IMR-90 (cell line): ENCODE measurements at regions not wholly inside any gene's neighbourhood (a gene's known extent, or its start where the extent isn't known, plus 50 kb on each side); places are given as distances from the start of the nearest gene placed in this dataset.

Source experiments
- ATAC-seq: fragments of 200-7000 bp; cut with Tn5 transposase; 2 replicates; pipeline ENCODE4 v1.9.1; 2020; ENCODE audit warnings: low read depth, mild to moderate bottlenecking, moderate library complexity
- BruUV-seq: library from RNA; stranded (reverse); fragments of 400-500 nt; replicated peaks from 2 replicates; lab custom pipeline; 2021; lab: Mats Ljungman, UMichigan
- CTCF ChIA-PET: fragments of 300-600 bp; formaldehyde crosslinking; extraction: SDS; loops from one replicate; lab custom pipeline; 2021; ENCODE audit warnings: antibody characterized with exemption; lab: Yijun Ruan, JAX
- POLR2A ChIA-PET: fragments of 300-600 bp; sonication (Branson Sonifier 250); formaldehyde crosslinking; loops from one replicate; lab custom pipeline; 2022; ENCODE audit warnings: antibody characterized with exemption; ENCODE audit not compliant: unreplicated experiment; lab: Charles Lee
- DNase-seq: peaks from one replicate; pipeline ENCODE4 v3.0.0; 2013
- H2AFZ ChIP-seq: replicated peaks from 2 replicates; pipeline ENCODE3; 2013; ENCODE audit warnings: low read length, mild to moderate bottlenecking; ENCODE audit not compliant: poor library complexity
- H2AK5ac ChIP-seq: 2 replicates; pipeline ENCODE4 v1.6.1; 2013; ENCODE audit warnings: low read depth, low read length, inconsistent platforms
- H2AK9ac ChIP-seq: replicated peaks from 2 replicates; pipeline ENCODE3; 2013; ENCODE audit warnings: mild to moderate bottlenecking, low read depth, low read length, moderate library complexity; ENCODE audit not compliant: poor library complexity
- H2BK120ac ChIP-seq: 2 replicates; pipeline ENCODE4 v1.6.1; 2013; ENCODE audit warnings: low read depth, low read length, inconsistent platforms
- H2BK15ac ChIP-seq: 3 replicates; pipeline ENCODE4 v1.6.1; 2013; ENCODE audit warnings: low read depth, low read length, inconsistent platforms
- H2BK20ac ChIP-seq: 2 replicates; pipeline ENCODE4 v1.6.1; 2013; ENCODE audit warnings: low read depth, mild to moderate bottlenecking, inconsistent platforms, low read length, moderate library complexity
- H2BK5ac ChIP-seq: 2 replicates; pipeline ENCODE4 v1.6.1; 2013; ENCODE audit warnings: mild to moderate bottlenecking, low read depth, low read length, inconsistent platforms; ENCODE audit not compliant: poor library complexity, severe bottlenecking
- H3K14ac ChIP-seq: replicated peaks from 2 replicates; pipeline ENCODE4 v1.6.1; 2013; ENCODE audit warnings: low read depth, low read length, inconsistent platforms
- H3K18ac ChIP-seq: 2 replicates; pipeline ENCODE4 v1.6.1; 2013; ENCODE audit warnings: low read depth, low read length, control low read depth
- H3K23ac ChIP-seq: 2 replicates; pipeline ENCODE4 v1.6.1; 2013; ENCODE audit warnings: low read depth, low read length, inconsistent platforms
- H3K27ac ChIP-seq: 2 replicates; pipeline ENCODE4 v1.5.1; 2013; ENCODE audit warnings: mild to moderate bottlenecking, control low read depth, low read length; ENCODE audit not compliant: insufficient read depth
- H3K27me3 ChIP-seq: 2 replicates; pipeline ENCODE4 v1.6.1; 2013; ENCODE audit warnings: low read length; ENCODE audit not compliant: control insufficient read depth, insufficient read depth
- H3K36me3 ChIP-seq: 2 replicates; pipeline ENCODE4 v1.6.1; 2013; ENCODE audit warnings: low read length, mixed read lengths; ENCODE audit not compliant: control insufficient read depth, insufficient read depth
- H3K4ac ChIP-seq: 2 replicates; pipeline ENCODE4 v1.6.1; 2013; ENCODE audit warnings: low read depth, low read length, inconsistent platforms
- H3K4me1 ChIP-seq: 2 replicates; pipeline ENCODE4 v1.6.1; 2013; ENCODE audit warnings: low read length, mixed read lengths; ENCODE audit not compliant: control insufficient read depth, insufficient read depth
- H3K4me2 ChIP-seq: 2 replicates; pipeline ENCODE4 v1.6.1; 2013; ENCODE audit warnings: low read depth, mild to moderate bottlenecking, control low read depth, low read length, moderate library complexity
- H3K4me3 ChIP-seq: 2 replicates; pipeline ENCODE4 v1.5.1; 2013; ENCODE audit warnings: low read depth, mild to moderate bottlenecking, control low read depth, low read length, moderate library complexity; ENCODE audit not compliant: insufficient read depth
- H3K56ac ChIP-seq: 2 replicates; pipeline ENCODE4 v1.6.1; 2013; ENCODE audit warnings: low read length, inconsistent platforms; ENCODE audit not compliant: insufficient read depth; ENCODE audit errors: extremely low read depth
- H3K79me1 ChIP-seq, 2 experiments: 2 replicates each; pipeline ENCODE4 v1.6.1; 2013; ENCODE audit warnings: low read length in 2 of 2, inconsistent platforms in 1 of 2, low read depth in 1 of 2
- H3K9ac ChIP-seq: 2 replicates; pipeline ENCODE4 v1.6.1; 2013; ENCODE audit warnings: low read depth, low read length, control low read depth
- H3K9me1 ChIP-seq: 2 replicates; pipeline ENCODE4 v1.6.1; 2013; ENCODE audit warnings: low read length, inconsistent platforms; ENCODE audit not compliant: insufficient read depth
- H3K9me3 ChIP-seq: 2 replicates; pipeline ENCODE4 v1.6.1; 2013; ENCODE audit warnings: low read length; ENCODE audit not compliant: control insufficient read depth, insufficient read depth
- H4K20me1 ChIP-seq: 2 replicates; pipeline ENCODE4 v1.6.1; 2013; ENCODE audit warnings: low read length, inconsistent platforms; ENCODE audit not compliant: insufficient read depth
- H4K5ac ChIP-seq: 2 replicates; pipeline ENCODE4 v1.6.1; 2013; ENCODE audit warnings: mild to moderate bottlenecking, low read depth, low read length, control low read depth
- H4K8ac ChIP-seq, 2 experiments: 2 replicates each; pipeline ENCODE4 v1.6.1; 2013; ENCODE audit warnings: low read depth in 2 of 2, low read length in 2 of 2, control low read depth in 1 of 2, inconsistent platforms in 1 of 2
- H4K91ac ChIP-seq: 2 replicates; pipeline ENCODE4 v1.6.1; 2013; ENCODE audit warnings: low read depth, low read length, inconsistent platforms; ENCODE audit not compliant: insufficient read depth
- BHLHE40 ChIP-seq: fragments of 150-350 bp; IDR thresholded peaks from 2 replicates; pipeline ENCODE4 v1.6.1; 2016; ENCODE audit warnings: mild to moderate bottlenecking, low read depth, low read length
- CEBPB ChIP-seq: IDR thresholded peaks from 2 replicates; pipeline ENCODE4 v1.6.1; 2012; ENCODE audit warnings: low read depth, low read length, improper control_type of control experiment
- CTCF ChIP-seq: conservative IDR thresholded peaks from 2 replicates; pipeline ENCODE4 v1.5.1; 2012; ENCODE audit warnings: mild to moderate bottlenecking, low read depth, low read length, improper control_type of control experiment
- FOS ChIP-seq: fragments of 150-350 bp; IDR thresholded peaks from 2 replicates; pipeline ENCODE4 v1.6.1; 2016; ENCODE audit warnings: low read depth, low read length
- MAFK ChIP-seq: IDR thresholded peaks from 2 replicates; pipeline ENCODE4 v1.6.1; 2012; ENCODE audit warnings: low read depth, low read length, improper control_type of control experiment
- MAZ ChIP-seq: IDR thresholded peaks from 2 replicates; pipeline ENCODE4 v1.6.1; 2012; ENCODE audit warnings: low read depth, mild to moderate bottlenecking, low read length, improper control_type of control experiment, moderate library complexity, borderline replicate concordance
- MXI1 ChIP-seq: IDR thresholded peaks from 2 replicates; pipeline ENCODE4 v1.6.1; 2012; ENCODE audit warnings: low read depth, mild to moderate bottlenecking, low read length, moderate library complexity, borderline replicate concordance
- RAD21 ChIP-seq: IDR thresholded peaks from 2 replicates; pipeline ENCODE4 v1.6.1; 2012; ENCODE audit warnings: low read length, improper control_type of control experiment
- RCOR1 ChIP-seq: IDR thresholded peaks from 2 replicates; pipeline ENCODE4 v1.6.1; 2012; ENCODE audit warnings: mild to moderate bottlenecking, low read length, improper control_type of control experiment; ENCODE audit not compliant: insufficient replicate concordance
- USF2 ChIP-seq: fragments of 150-350 bp; IDR thresholded peaks from 2 replicates; pipeline ENCODE4 v1.6.1; 2017; ENCODE audit warnings: mild to moderate bottlenecking, antibody characterized with exemption, low read length, low read depth
- WGBS, 2 experiments: methylation state at CpG; one replicate each; pipeline versions ENCODE4 v1.1.5 to v1.1.7; 2013; ENCODE audit warnings: missing lambda C conversion rate in 2 of 2; ENCODE audit not compliant: insufficient read length in 1 of 2; ENCODE audit errors: extremely low coverage in 2 of 2; 5-methylcytosine and 5-hydroxymethylcytosine counted together
- dilution Hi-C: fragments of 300-500 bp; cut with HindIII; formaldehyde crosslinking; loops from one replicate; pipeline ENCODE4 v1.14.3; 2018; ENCODE audit warnings: low sequenced_read_pairs; ENCODE audit not compliant: unreplicated experiment
- in situ Hi-C: fragments of 300-500 bp; cut with MboI; formaldehyde crosslinking; loops from 3 replicates; pipeline ENCODE4 v1.14.3; 2019; ENCODE audit warnings: low sequenced_read_pairs, inconsistent platforms, mixed read lengths
- intact Hi-C: fragments of 100-400 bp; cut with micrococcal nuclease; formaldehyde crosslinking; loops from 2 replicates; pipeline ENCODE4 v1.10.0; 2022

DNA sequence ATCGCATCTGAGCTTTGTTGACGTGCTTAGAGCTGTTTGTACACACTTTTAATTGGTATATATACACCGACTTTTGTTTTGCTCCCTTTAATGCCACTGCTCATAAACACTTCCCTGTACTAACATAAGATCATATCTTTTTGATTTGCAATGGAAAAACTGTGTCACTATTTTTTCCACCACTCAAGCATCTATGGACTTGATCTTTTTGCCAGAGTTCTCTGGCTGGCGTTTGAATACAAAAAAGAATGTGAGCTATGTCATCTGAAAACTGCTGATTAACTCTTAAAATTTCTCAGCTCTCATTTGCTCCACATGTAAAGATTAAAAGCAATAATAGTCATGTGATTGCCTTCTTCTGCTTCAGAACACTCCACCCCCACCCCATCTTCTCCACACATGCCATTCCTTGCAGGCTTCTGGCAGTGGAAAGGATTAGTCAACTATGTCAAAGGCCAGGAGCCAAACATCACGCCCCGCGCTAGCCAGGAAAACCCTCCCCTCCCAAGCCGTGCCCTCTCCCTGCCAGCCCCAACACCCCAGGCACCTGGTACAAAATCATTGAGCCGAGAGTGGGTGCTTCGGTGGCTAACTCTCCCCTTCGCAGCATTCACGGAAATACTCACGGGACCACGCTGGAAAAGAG, 123.4 kb upstream of the MEF2A start:
- H3K18ac ChIP-seq, result peak overlapping the region; percentile 92
- CTCF ChIA-PET, result no interaction called here
- peak overlapping the region; percentile 94 for H2BK20ac ChIP-seq
- peak overlapping the region; percentile 83 for H4K91ac ChIP-seq
- peak; percentile 90 for DNase-seq
- peak overlapping the region; percentile 83 for H3K14ac ChIP-seq
- peak overlapping the region; percentile 42; the same call in 1 of the 2 replicates for H3K56ac ChIP-seq
- H2BK5ac ChIP-seq, result peak overlapping the region; percentile 78
- no peaks in the 10 kb centered on the region for H3K36me3 ChIP-seq
- POLR2A ChIA-PET, result interaction anchor here (1.5 kb wide), 1 partner anchor 13 kb away, joined by 3 read pairs; no protein-coding TSS in a partner anchor
- H3K4me3 ChIP-seq, result no peak overlapping the region
- in situ Hi-C loops, result no loop called here
- peak overlapping the region; percentile 84; the same call in 1 of the 2 replicates for H2AK5ac ChIP-seq
- peak overlapping the region; percentile 71 to 85 for H4K8ac ChIP-seq
- H3K27me3 ChIP-seq, result no peaks in the 10 kb centered on the region
- peak overlapping the region; percentile 92 for H2BK120ac ChIP-seq
- H2AFZ ChIP-seq, result peak overlapping the region; percentile 86
- H3K9ac ChIP-seq, result no peak overlapping the region; the same call in 1 of the 2 replicates
- peaks cover 14% of the 10 kb centered on the region for H3K4me1 ChIP-seq
- no TSS peak for BruUV-seq
- peak overlapping the region; percentile 57 for H2AK9ac ChIP-seq
- TF ChIP-seq USF2, result peak; percentile 71; the same call in 1 of the 2 replicates
- no peak for TF ChIP-seq MXI1
- peak; percentile 64; the same call in 1 of the 2 replicates for TF ChIP-seq MAZ
- no peak for TF ChIP-seq CTCF
- peak; percentile 40 for TF ChIP-seq MAFK
- no peak for TF ChIP-seq CEBPB
- TF ChIP-seq FOS, result no peak
- peak; percentile 62 for TF ChIP-seq RCOR1
- TF ChIP-seq RAD21, result no peak
- TF ChIP-seq BHLHE40, result peak; percentile 82
- H3K9me1 ChIP-seq, result peaks cover 22% of the 10 kb centered on the region
- H3K79me1 ChIP-seq, result peaks cover 0 to 6% of the 10 kb centered on the region in 2 experiments; a peak in 1 of 4 replicates
- H3K23ac ChIP-seq, result peak overlapping the region; percentile 58; the same call in 1 of the 2 replicates
- H4K20me1 ChIP-seq, result no peaks in the 10 kb centered on the region
- H3K4ac ChIP-seq, result peak overlapping the region; percentile 96
- no peaks in the 10 kb centered on the region for H3K9me3 ChIP-seq
- H2BK15ac ChIP-seq, result peak overlapping the region; percentile 80; the same call in 2 of the 3 replicates
- WGBS, 2 experiments, result 0% methylated on average over 3 of the region's 14 CpGs; no CpG with 5 or more reads in 1 of the 2 experiments
- intact Hi-C loops, result loop anchor here (1.0 to 5.0 kb wide), 2 partner anchors 12 to 125 kb away; partner anchors contain the start of gene MEF2A
- dilution Hi-C loops, result no loop called here
- peak overlapping the region; percentile 88 for H3K27ac ChIP-seq
- peak; percentile 89 for ATAC-seq
- peak overlapping the region; percentile 90 for H4K5ac ChIP-seq
- H3K4me2 ChIP-seq, result peak overlapping the region; percentile 32
